ENCODE measurements at regions not wholly inside any gene's neighbourhood (a gene's known extent, or its start where the extent isn't known, plus 50 kb on each side); places are given as distances from the start of the nearest gene placed in this dataset.

- no peaks in the 10 kb centered on the region for H3K4me1 Mint-ChIP-seq
- H3K4me3 Mint-ChIP-seq, result no peak overlapping the region
- no peaks in the 10 kb centered on the region for H3K9me3 Mint-ChIP-seq
- H3K4me3 ChIP-seq (ENCODE audit: low read length), result no peak overlapping the region
- ATAC-seq, result no peak
- H3K36me3 ChIP-seq (ENCODE audit: control insufficient read depth in 2 of 3, insufficient read depth in 3 of 3, low read length in 3 of 3), result no peaks in the 10 kb centered on the region
- H3K9me3 ChIP-seq (ENCODE audit: control insufficient read depth in 2 of 3, low read length in 3 of 3), result no peaks in the 10 kb centered on the region
- H3K36me3 Mint-ChIP-seq, result no peaks in the 10 kb centered on the region
- intact Hi-C loops (cut with micrococcal nuclease), result no loop called here
- no peaks in the 10 kb centered on the region for H3K27me3 ChIP-seq (ENCODE audit: control insufficient read depth in 2 of 2, insufficient read depth in 2 of 2, low read length in 2 of 2)
- no peak overlapping the region for H3K27ac Mint-ChIP-seq
- ChIA-PET CTCF (no interaction called here), POLR2A (no interaction called here)
- DNase-seq, result no peak
- H3K4me1 ChIP-seq (ENCODE audit: control insufficient read depth in 2 of 2, insufficient read depth in 2 of 2, low read length in 2 of 2), result no peaks in the 10 kb centered on the region
- H3K27me3 Mint-ChIP-seq, result peaks cover 0 to 23% (median 7%) of the 10 kb centered on the region in 5 donors
- H3K27ac ChIP-seq (ENCODE audit: low read depth, low read length), result no peak overlapping the region
These were observed 99.8 kb upstream of the NRXN3 start for GRCh38 chr14:78070344-78070743.

GRCh38 chr14:78071016-78071549, 99.1 kb upstream of the NRXN3 start:
- no peak overlapping the region for H3K27ac Mint-ChIP-seq
- Histone ChIP-seq H3K36me3 (ENCODE audit: control insufficient read depth in 2 of 3, insufficient read depth in 3 of 3, low read length in 3 of 3) (no peaks in the 10 kb centered on the region), H3K9me3 (ENCODE audit: control insufficient read depth in 2 of 3, low read length in 3 of 3) (no peaks in the 10 kb centered on the region), H3K4me3 (ENCODE audit: low read length) (no peak overlapping the region), H3K27ac (ENCODE audit: low read depth, low read length) (no peak overlapping the region), H3K27me3 (ENCODE audit: control insufficient read depth in 2 of 2, insufficient read depth in 2 of 2, low read length in 2 of 2) (no peaks in the 10 kb centered on the region), H3K4me1 (ENCODE audit: control insufficient read depth in 2 of 2, insufficient read depth in 2 of 2, low read length in 2 of 2) (no peaks in the 10 kb centered on the region)
- intact Hi-C loops (cut with micrococcal nuclease), result no loop called here
- ChIA-PET POLR2A (no interaction called here), CTCF (no interaction called here)
- peaks cover 0 to 23% (median 7%) of the 10 kb centered on the region in 5 donors for H3K27me3 Mint-ChIP-seq
- no peak for ATAC-seq
- H3K36me3 Mint-ChIP-seq, result no peaks in the 10 kb centered on the region
- no peak for DNase-seq
- no peaks in the 10 kb centered on the region for H3K9me3 Mint-ChIP-seq
- H3K4me1 Mint-ChIP-seq, result no peaks in the 10 kb centered on the region
- H3K4me3 Mint-ChIP-seq, result no peak overlapping the region

GRCh38 chr14:78073028-78073427, 97.1 kb upstream of the NRXN3 start:
- intact Hi-C loops (cut with micrococcal nuclease), result no loop called here
- no peaks in the 10 kb centered on the region for H3K4me1 ChIP-seq (ENCODE audit: control insufficient read depth in 2 of 2, insufficient read depth in 2 of 2, low read length in 2 of 2)
- H3K36me3 ChIP-seq (ENCODE audit: control insufficient read depth in 2 of 3, insufficient read depth in 3 of 3, low read length in 3 of 3), result no peaks in the 10 kb centered on the region
- no peak for DNase-seq
- H3K27ac Mint-ChIP-seq, result no peak overlapping the region
- no peaks in the 10 kb centered on the region for H3K9me3 Mint-ChIP-seq
- H3K36me3 Mint-ChIP-seq, result no peaks in the 10 kb centered on the region
- CTCF ChIA-PET, result no interaction called here
- H3K4me3 Mint-ChIP-seq, result no peak overlapping the region
- POLR2A ChIA-PET, result no interaction called here
- H3K27me3 Mint-ChIP-seq, result peaks cover 0 to 23% (median 7%) of the 10 kb centered on the region in 5 donors
- no peak overlapping the region for H3K27ac ChIP-seq (ENCODE audit: low read depth, low read length)
- H3K27me3 ChIP-seq (ENCODE audit: control insufficient read depth in 2 of 2, insufficient read depth in 2 of 2, low read length in 2 of 2), result no peaks in the 10 kb centered on the region
- no peaks in the 10 kb centered on the region for H3K4me1 Mint-ChIP-seq
- H3K9me3 ChIP-seq (ENCODE audit: control insufficient read depth in 2 of 3, low read length in 3 of 3), result no peaks in the 10 kb centered on the region
- no peak overlapping the region for H3K4me3 ChIP-seq (ENCODE audit: low read length)
- no peak for ATAC-seq

GRCh38 chr14:78074561-78074960, 95.6 kb upstream of the NRXN3 start:
- no peak overlapping the region for H3K4me3 ChIP-seq (ENCODE audit: low read length)
- no peak for DNase-seq
- Mint-ChIP-seq H3K4me1 (no peaks in the 10 kb centered on the region), H3K27ac (no peak overlapping the region), H3K4me3 (no peak overlapping the region), H3K9me3 (no peaks in the 10 kb centered on the region), H3K27me3 (peaks cover 0 to 20% (median 2%) of the 10 kb centered on the region in 5 donors), H3K36me3 (no peaks in the 10 kb centered on the region)
- no peaks in the 10 kb centered on the region for H3K27me3 ChIP-seq (ENCODE audit: control insufficient read depth in 2 of 2, insufficient read depth in 2 of 2, low read length in 2 of 2)
- ChIA-PET POLR2A (no interaction called here), CTCF (no interaction called here)
- H3K9me3 ChIP-seq (ENCODE audit: control insufficient read depth in 2 of 3, low read length in 3 of 3), result no peaks in the 10 kb centered on the region
- no peak overlapping the region for H3K27ac ChIP-seq (ENCODE audit: low read depth, low read length)
- no peak for ATAC-seq
- no peaks in the 10 kb centered on the region for H3K4me1 ChIP-seq (ENCODE audit: control insufficient read depth in 2 of 2, insufficient read depth in 2 of 2, low read length in 2 of 2)
- intact Hi-C loops (cut with micrococcal nuclease), result no loop called here
- H3K36me3 ChIP-seq (ENCODE audit: control insufficient read depth in 2 of 3, insufficient read depth in 3 of 3, low read length in 3 of 3), result no peaks in the 10 kb centered on the region

GRCh38 chr14:78075033-78075432, 95.1 kb upstream of the NRXN3 start:
- no peaks in the 10 kb centered on the region for H3K4me1 ChIP-seq (ENCODE audit: control insufficient read depth in 2 of 2, insufficient read depth in 2 of 2, low read length in 2 of 2)
- H3K4me3 Mint-ChIP-seq, result no peak overlapping the region

GRCh38 chr14:78075555-78076277, 94.5 kb upstream of the NRXN3 start:
- Histone ChIP-seq H3K36me3 (ENCODE audit: control insufficient read depth in 2 of 3, insufficient read depth in 3 of 3, low read length in 3 of 3) (no peaks in the 10 kb centered on the region), H3K4me3 (ENCODE audit: low read length) (no peak overlapping the region), H3K27me3 (ENCODE audit: control insufficient read depth in 2 of 2, insufficient read depth in 2 of 2, low read length in 2 of 2) (no peaks in the 10 kb centered on the region), H3K27ac (ENCODE audit: low read depth, low read length) (no peak overlapping the region), H3K9me3 (ENCODE audit: control insufficient read depth in 2 of 3, low read length in 3 of 3) (no peaks in the 10 kb centered on the region), H3K4me1 (ENCODE audit: control insufficient read depth in 2 of 2, insufficient read depth in 2 of 2, low read length in 2 of 2) (no peaks in the 10 kb centered on the region)
- POLR2A ChIA-PET, result no interaction called here
- DNase-seq (no peak), ATAC-seq (no peak)
- Mint-ChIP-seq H3K27ac (no peak overlapping the region), H3K4me1 (no peaks in the 10 kb centered on the region), H3K27me3 (peaks cover 0 to 16% (median 0%) of the 10 kb centered on the region in 5 donors), H3K4me3 (no peak overlapping the region), H3K36me3 (no peaks in the 10 kb centered on the region), H3K9me3 (no peaks in the 10 kb centered on the region)
- CTCF ChIA-PET, result no interaction called here
- intact Hi-C loops (cut with micrococcal nuclease), result no loop called here

More at GRCh38 chr14:78075033-78075432, 95.1 kb upstream of the NRXN3 start:
- H3K27ac Mint-ChIP-seq, result no peak overlapping the region
- H3K27me3 ChIP-seq (ENCODE audit: control insufficient read depth in 2 of 2, insufficient read depth in 2 of 2, low read length in 2 of 2), result no peaks in the 10 kb centered on the region
- H3K36me3 ChIP-seq (ENCODE audit: control insufficient read depth in 2 of 3, insufficient read depth in 3 of 3, low read length in 3 of 3), result no peaks in the 10 kb centered on the region
- ChIA-PET CTCF (no interaction called here), POLR2A (no interaction called here)
- peaks cover 0 to 16% (median 0%) of the 10 kb centered on the region in 5 donors for H3K27me3 Mint-ChIP-seq
- no peak overlapping the region for H3K4me3 ChIP-seq (ENCODE audit: low read length)
- no peak for ATAC-seq
- no peaks in the 10 kb centered on the region for H3K4me1 Mint-ChIP-seq
- intact Hi-C loops (cut with micrococcal nuclease), result no loop called here
- H3K27ac ChIP-seq (ENCODE audit: low read depth, low read length), result no peak overlapping the region
- no peaks in the 10 kb centered on the region for H3K9me3 Mint-ChIP-seq
- H3K9me3 ChIP-seq (ENCODE audit: control insufficient read depth in 2 of 3, low read length in 3 of 3), result no peaks in the 10 kb centered on the region
- DNase-seq, result no peak
- H3K36me3 Mint-ChIP-seq, result no peaks in the 10 kb centered on the region

- no peaks in the 10 kb centered on the region for H3K27me3 ChIP-seq (ENCODE audit: control insufficient read depth in 2 of 2, insufficient read depth in 2 of 2, low read length in 2 of 2)
- no peaks in the 10 kb centered on the region for H3K4me1 ChIP-seq (ENCODE audit: control insufficient read depth in 2 of 2, insufficient read depth in 2 of 2, low read length in 2 of 2)
- intact Hi-C loops (cut with micrococcal nuclease), result no loop called here
- H3K27ac ChIP-seq (ENCODE audit: low read depth, low read length), result no peak overlapping the region
- ChIA-PET POLR2A (no interaction called here), CTCF (no interaction called here)
- Mint-ChIP-seq H3K4me3 (no peak overlapping the region), H3K9me3 (peaks cover 0 to 2% (median 0%) of the 10 kb centered on the region in 11 donors), H3K4me1 (no peaks in the 10 kb centered on the region), H3K27me3 (peaks cover 0 to 11% (median 5%) of the 10 kb centered on the region in 5 donors), H3K36me3 (no peaks in the 10 kb centered on the region), H3K27ac (no peak overlapping the region)
- H3K9me3 ChIP-seq (ENCODE audit: control insufficient read depth in 2 of 3, low read length in 3 of 3), result no peaks in the 10 kb centered on the region
- DNase-seq, result no peak
- no peak overlapping the region for H3K4me3 ChIP-seq (ENCODE audit: low read length)
- ATAC-seq, result no peak
- no peaks in the 10 kb centered on the region for H3K36me3 ChIP-seq (ENCODE audit: control insufficient read depth in 2 of 3, insufficient read depth in 3 of 3, low read length in 3 of 3)
These were observed 88.9 kb upstream of the NRXN3 start for GRCh38 chr14:78081245-78081644.

All from naive thymus-derived CD4-positive, alpha-beta T cell (primary cell).